SKM-1 (cell line): ENCODE measurements at regions not wholly inside any gene's neighbourhood (a gene's known extent, or its start where the extent isn't known, plus 50 kb on each side); places are given as distances from the start of the nearest gene placed in this dataset.

Source experiments
- DNase-seq: peaks from one replicate; lab custom pipeline; 2025; ENCODE audit not compliant: unreplicated experiment; lab: John Stamatoyannopoulos, UW

DNA sequence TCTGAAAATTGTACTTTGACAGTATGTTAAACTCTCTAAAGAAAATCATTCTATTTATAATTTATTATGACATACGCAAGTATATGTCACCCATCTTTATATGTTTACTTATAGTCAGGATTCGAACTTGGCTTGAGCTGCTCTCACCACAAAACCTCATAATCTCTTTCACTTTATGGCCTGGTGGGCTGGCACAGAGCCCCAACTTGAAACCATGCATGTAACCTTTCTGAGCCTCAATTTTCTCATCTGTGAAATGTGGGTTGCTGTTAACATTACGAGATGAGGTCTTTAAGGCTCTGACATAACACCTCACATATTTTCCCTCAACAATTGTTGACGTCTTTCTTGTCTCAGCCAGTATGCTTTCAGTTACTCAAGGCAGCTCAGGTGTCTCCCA is 69.4 kb upstream of the PFN2 start:
- DNase-seq: no peak

DNA sequence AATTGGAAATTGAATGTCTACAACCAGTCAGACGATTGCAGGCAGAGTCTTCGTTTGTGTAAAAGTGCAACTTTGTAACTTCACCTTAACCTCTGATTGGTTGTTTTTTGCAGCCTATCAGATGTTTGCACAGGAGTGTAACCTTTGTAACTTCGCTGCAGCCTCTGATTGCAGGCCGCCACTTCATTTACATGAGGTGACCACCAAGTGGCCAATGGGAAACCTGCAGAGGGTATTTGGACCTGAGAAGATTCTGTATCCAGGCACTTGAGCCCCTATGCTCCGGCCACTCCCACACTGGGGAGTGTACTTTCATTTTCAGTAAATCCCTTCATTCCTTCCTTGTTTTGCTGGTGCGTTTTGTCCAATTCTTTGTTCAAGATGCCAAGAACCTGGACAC is 68.1 kb upstream of the PFN2 start:
- DNase-seq: no peak

- DNase-seq: no peak
Observed at GRCh38 chr3:150036780-150037179, 66.1 kb upstream of the PFN2 start.

DNA sequence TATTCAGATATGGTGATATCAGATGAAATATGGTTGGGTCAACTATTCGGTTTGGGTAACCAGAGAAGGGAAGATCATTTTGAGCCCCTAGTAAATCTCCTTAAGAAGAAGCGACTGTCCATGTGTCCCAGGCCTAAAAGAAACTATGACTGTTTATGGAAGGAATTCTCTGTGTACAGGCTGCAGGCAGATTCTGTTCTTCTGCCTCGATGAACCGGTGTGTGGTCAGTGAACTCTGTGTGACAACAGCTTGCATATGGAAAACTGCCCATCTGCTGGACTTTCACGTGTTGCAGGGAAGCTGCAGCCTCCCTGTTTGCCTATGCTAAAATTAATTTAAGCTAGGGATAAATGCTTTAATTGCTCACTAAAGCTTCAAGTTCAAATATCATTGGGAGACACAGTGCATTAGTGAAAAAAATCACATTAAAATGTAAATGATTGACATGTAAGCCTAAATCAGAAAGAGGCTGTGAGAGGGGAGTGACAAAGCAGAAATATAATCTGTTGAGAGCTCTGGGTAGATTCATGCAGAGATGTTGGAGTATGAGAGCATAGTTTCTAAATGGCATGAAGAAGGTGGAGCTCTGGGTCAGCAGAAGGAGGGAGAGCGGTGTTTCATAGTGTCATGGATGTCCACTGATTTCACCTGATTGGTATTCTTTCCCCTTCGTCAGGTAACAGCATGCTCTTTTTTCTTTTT is 65.4 kb upstream of the PFN2 start:
- no peak for DNase-seq

- no peak for DNase-seq
Observed at GRCh38 chr3:150035301-150035779, 64.6 kb upstream of the PFN2 start.

DNA sequence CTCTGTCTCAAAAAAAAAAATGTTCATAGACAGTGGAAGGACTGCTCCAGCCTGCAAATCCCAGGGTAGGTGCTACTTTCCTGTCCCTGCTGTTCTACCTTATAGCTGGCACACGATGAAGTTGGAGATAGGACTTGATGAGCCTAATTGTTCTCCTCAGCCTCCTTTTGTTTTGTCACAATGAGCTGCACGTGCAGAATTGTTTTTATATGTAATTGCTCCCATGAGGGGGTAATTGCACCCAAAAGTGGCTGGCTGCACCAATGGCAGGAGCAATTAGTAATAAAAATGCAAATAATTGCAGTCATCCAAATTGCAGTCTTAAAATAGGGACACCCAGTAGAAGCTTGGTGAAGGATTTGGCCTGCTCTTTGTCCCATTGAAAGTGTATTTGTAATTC is 63.0 kb upstream of the PFN2 start:
- DNase-seq: no peak

- no peak for DNase-seq
Observed at GRCh38 chr3:150030841-150031240, 60.1 kb upstream of the PFN2 start.

DNA sequence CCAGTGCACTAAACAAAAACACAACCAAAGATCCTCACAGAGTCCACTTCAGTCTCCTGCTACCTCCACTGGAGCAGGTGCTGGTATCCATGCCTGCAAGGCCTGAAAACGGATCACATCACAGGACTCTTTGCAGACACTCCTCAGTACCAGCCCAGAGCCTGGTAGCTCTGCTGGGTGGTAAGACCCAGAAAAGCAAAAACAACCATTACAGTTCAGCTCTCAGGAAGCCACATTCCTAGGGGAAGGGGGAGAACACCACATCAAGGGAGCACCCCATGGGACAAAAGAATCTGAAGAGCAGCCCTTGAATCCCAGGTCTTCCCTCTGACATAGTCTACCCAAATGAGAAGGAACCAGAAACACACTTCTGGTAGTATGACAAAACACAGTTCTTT is 52.5 kb upstream of the PFN2 start:
- DNase-seq: no peak

DNA sequence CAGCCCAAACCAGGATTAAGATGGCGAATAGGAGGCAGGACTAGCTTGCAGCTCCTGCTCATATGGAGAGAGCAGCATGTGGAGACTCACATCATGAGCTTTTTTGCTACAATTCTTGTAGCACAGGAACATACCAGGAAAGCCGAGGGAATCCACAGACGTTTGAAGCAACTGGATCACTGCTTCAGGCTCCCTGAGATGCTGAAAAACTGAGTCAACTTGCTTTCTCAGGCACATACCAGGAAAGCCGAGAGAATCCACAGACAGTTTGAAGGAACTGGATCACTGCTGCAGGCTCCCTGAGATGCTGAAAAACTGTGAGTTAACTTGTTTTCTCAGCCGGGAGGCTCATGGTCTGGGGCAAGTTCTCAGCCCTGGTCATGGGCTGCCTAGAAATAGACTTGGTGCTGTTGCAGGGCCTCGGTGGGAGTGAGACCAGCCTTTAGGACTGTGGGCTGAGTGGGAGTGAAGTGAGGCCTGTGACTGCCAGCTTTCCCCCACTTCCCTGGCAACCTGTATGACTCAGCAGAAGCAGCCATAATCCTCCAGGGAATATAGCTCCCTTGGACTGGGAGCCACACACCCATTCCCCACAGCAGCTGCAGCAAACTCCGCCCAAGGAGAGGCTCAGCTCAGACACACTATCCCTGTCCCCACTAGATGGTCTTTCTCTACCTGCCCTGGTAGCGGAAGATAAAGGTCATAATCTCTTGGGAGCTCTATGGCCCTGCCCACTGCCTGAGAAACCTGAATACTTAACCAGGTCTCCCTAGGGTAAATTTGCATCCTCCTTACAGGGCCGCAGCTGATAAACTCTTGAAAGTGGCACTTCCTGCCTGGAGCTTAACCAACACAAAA is 51.9 kb upstream of the PFN2 start:
- no peak for DNase-seq

GRCh38 chr3:150020527-150020926 is 49.8 kb upstream of the PFN2 start:
- no peak for DNase-seq
